OCI-LY1 (cell line): ENCODE measurements at regions not wholly inside any gene's neighbourhood (a gene's known extent, or its start where the extent isn't known, plus 50 kb on each side); places are given as distances from the start of the nearest gene placed in this dataset.

Experiments used
- CTCF ChIP-seq: fragments of 200-600 bp; sonication (generic), shearing (Covaris generic); IDR thresholded peaks from 2 replicates; pipeline ENCODE4 v1.5.1; 2017; ENCODE audit warnings: mild to moderate bottlenecking, antibody characterized with exemption, low read length, moderate library complexity, mixed read lengths
- EZH2 ChIP-seq: fragments of 200-600 bp; sonication (generic), shearing (Covaris generic); IDR thresholded peaks from 2 replicates; pipeline ENCODE4 v1.8.0; 2017; ENCODE audit warnings: borderline replicate concordance, mixed run types, mild to moderate bottlenecking, antibody characterized with exemption, low read length, moderate library complexity, mixed read lengths

- TF ChIP-seq CTCF (no peak), EZH2 (no peak)
These were observed 99.0 kb upstream of the PKP2 start for GRCh38 chr12:32995623-32996022.
